ENCODE measurements at regions not wholly inside any gene's neighbourhood (a gene's known extent, or its start where the extent isn't known, plus 50 kb on each side); places are given as distances from the start of the nearest gene placed in this dataset.
A peak's percentile ranks its signal among the peaks of the same experiment; 100 is the strongest.

DNA sequence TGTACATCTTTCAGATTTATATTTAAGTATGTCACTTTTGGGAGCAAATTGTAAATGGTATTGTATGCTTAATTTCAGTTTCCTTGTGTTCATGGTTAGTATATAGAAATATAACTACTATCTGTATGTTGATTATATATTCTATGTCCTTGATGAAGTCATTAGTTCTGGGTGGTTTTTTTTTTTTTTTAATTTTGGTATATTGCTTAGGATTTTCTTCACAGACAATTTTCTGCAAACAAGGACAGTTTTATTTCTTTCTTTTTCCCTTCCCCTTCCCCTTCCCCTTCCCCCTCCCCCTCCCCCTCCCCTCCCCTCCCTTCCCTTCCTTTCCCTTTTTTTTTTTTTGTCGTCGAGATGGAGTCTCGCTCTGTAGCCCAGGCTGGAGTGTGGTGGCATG is 430.0 kb downstream of the TYW1 start:
- no peak overlapping the region for H3K9ac ChIP-seq (ENCODE audit: low read length)
- no peak overlapping the region for H2AK5ac ChIP-seq (ENCODE audit: low read length)
- WGBS (ENCODE audit: extremely low coverage, insufficient coverage, low lambda C conversion rate) = no CpG with 5 or more reads among the region's 3 CpGs
- no peak overlapping the region for H3K4ac ChIP-seq (ENCODE audit: low read depth, low read length)
- no peak overlapping the region for H2BK5ac ChIP-seq (ENCODE audit: low read length)
- H3K4me3 ChIP-seq (ENCODE audit: low read length) = no peak overlapping the region
- H2BK15ac ChIP-seq (replicated peaks; ENCODE audit: low read depth) = no peak overlapping the region
- no peak overlapping the region for H4K5ac ChIP-seq (ENCODE audit: low read length)
- H3K27ac ChIP-seq (ENCODE audit: low read depth, low read length) = no peak overlapping the region
- H3K4me1 ChIP-seq (ENCODE audit: control insufficient read depth, low read depth, low read length) = no peaks in the 10 kb centered on the region
- no peak overlapping the region for H4K8ac ChIP-seq (ENCODE audit: low read depth, low read length)
- H3K79me2 ChIP-seq (ENCODE audit: control insufficient read depth, insufficient read depth, low read length) = no peaks in the 10 kb centered on the region
- H3K4me2 ChIP-seq (ENCODE audit: low read length) = no peak overlapping the region
- H3K27me3 ChIP-seq (ENCODE audit: insufficient read depth, low read length, poor library complexity) = no peaks in the 10 kb centered on the region
- no peaks in the 10 kb centered on the region for H3K36me3 ChIP-seq (ENCODE audit: control insufficient read depth, insufficient read depth, low read length)
- DNase-seq = no peak
- no peak overlapping the region for H3K56ac ChIP-seq (ENCODE audit: low read length)
- H3K79me1 ChIP-seq (ENCODE audit: low read length) = no peaks in the 10 kb centered on the region
- no peak overlapping the region for H3K23ac ChIP-seq (ENCODE audit: low read length)
- H2BK120ac ChIP-seq (ENCODE audit: low read depth, low read length) = no peak overlapping the region
- no peak overlapping the region for H3K18ac ChIP-seq (ENCODE audit: low read length)

DNA sequence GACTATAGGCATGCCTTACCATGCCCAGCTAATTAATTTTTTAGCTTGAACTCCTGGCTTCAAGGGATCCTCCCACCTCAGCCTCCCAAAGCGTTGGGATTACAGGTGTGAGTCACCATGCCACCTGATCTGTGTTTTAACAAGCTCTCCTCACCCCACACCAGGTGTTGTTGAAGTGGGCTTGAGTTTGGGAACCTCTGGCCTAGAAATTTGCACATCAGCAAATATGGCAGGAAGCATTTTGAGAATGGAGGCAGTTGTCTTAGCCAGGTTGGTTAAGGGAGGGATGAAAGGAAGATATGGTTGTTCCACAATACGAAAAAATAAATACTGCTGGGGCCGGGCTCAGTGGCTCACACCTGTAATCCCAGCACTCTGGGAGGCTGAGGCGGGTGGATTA is 433.1 kb downstream of the TYW1 start:
- Histone ChIP-seq H3K23ac (ENCODE audit: low read length) (no peak overlapping the region), H2BK120ac (ENCODE audit: low read depth, low read length) (no peak overlapping the region), H3K79me1 (ENCODE audit: low read length) (no peaks in the 10 kb centered on the region), H3K27ac (ENCODE audit: low read depth, low read length) (no peak overlapping the region), H3K79me2 (ENCODE audit: control insufficient read depth, insufficient read depth, low read length) (no peaks in the 10 kb centered on the region), H3K27me3 (ENCODE audit: insufficient read depth, low read length, poor library complexity) (no peaks in the 10 kb centered on the region), H3K56ac (ENCODE audit: low read length) (no peak overlapping the region), H3K9ac (ENCODE audit: low read length) (no peak overlapping the region), H3K4me2 (ENCODE audit: low read length) (no peak overlapping the region), H3K18ac (ENCODE audit: low read length) (no peak overlapping the region), H4K5ac (ENCODE audit: low read length) (no peak overlapping the region), H2BK15ac (replicated peaks; ENCODE audit: low read depth) (no peak overlapping the region), H3K4me3 (ENCODE audit: low read length) (no peak overlapping the region), H3K4ac (ENCODE audit: low read depth, low read length) (no peak overlapping the region), H3K4me1 (ENCODE audit: control insufficient read depth, low read depth, low read length) (no peaks in the 10 kb centered on the region), H2BK5ac (ENCODE audit: low read length) (no peak overlapping the region), H4K8ac (ENCODE audit: low read depth, low read length) (no peak overlapping the region), H3K36me3 (ENCODE audit: control insufficient read depth, insufficient read depth, low read length) (no peaks in the 10 kb centered on the region), H2AK5ac (ENCODE audit: low read length) (no peak overlapping the region)
- DNase-seq = no peak
- WGBS (ENCODE audit: extremely low coverage, insufficient coverage, low lambda C conversion rate) = no CpG with 5 or more reads among the region's 4 CpGs

DNA sequence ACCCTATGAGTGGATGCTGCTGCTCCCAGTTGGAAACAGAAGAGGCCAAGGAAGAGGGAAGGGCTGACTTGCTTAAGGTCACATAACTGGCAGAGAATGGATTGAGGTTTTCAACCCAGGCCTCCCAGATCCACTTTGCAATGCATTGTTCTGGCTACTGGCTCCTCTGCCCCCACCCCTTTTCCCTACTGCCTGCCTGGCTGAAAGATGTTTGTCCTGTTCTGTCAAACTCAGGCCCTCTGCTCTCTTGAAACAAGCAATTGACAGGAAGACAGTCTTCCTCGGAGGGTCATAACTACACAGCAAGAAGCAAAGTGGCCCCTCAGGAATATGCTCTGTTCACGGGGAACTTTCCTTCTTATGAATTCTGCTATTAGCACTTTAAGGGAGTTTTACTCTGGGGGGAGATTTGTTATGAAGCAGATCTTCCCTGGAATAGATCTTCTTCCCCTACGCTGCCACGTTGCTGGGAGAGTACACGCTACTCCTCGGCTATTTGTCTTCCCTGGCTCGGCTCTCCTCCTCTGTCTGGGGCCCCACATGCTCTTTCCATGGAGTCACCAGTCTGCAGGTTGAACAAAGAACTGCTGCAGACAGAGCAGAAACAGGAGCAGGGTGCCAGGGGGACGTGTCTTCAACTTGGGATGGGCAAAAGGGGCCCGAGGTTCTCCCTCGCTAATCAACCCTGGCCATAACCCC is 436.1 kb downstream of the TYW1 start:
- Histone ChIP-seq H3K27me3 (ENCODE audit: insufficient read depth, low read length, poor library complexity) (no peaks in the 10 kb centered on the region), H3K23ac (ENCODE audit: low read length) (no peak overlapping the region), H2BK15ac (replicated peaks; ENCODE audit: low read depth) (no peak overlapping the region), H3K27ac (ENCODE audit: low read depth, low read length) (no peak overlapping the region), H4K8ac (ENCODE audit: low read depth, low read length) (no peak overlapping the region), H3K56ac (ENCODE audit: low read length) (no peak overlapping the region), H2AK5ac (ENCODE audit: low read length) (no peak overlapping the region), H4K5ac (ENCODE audit: low read length) (no peak overlapping the region), H3K79me1 (ENCODE audit: low read length) (no peaks in the 10 kb centered on the region), H2BK120ac (ENCODE audit: low read depth, low read length) (no peak overlapping the region), H3K4me3 (ENCODE audit: low read length) (no peak overlapping the region), H2BK5ac (ENCODE audit: low read length) (no peak overlapping the region), H3K9ac (ENCODE audit: low read length) (no peak overlapping the region), H3K79me2 (ENCODE audit: control insufficient read depth, insufficient read depth, low read length) (no peaks in the 10 kb centered on the region), H3K4me1 (ENCODE audit: control insufficient read depth, low read depth, low read length) (no peaks in the 10 kb centered on the region), H3K4ac (ENCODE audit: low read depth, low read length) (no peak overlapping the region), H3K4me2 (ENCODE audit: low read length) (no peak overlapping the region), H3K18ac (ENCODE audit: low read length) (no peak overlapping the region), H3K36me3 (ENCODE audit: control insufficient read depth, insufficient read depth, low read length) (no peaks in the 10 kb centered on the region)
- DNase-seq = no peak
- WGBS (ENCODE audit: extremely low coverage, insufficient coverage, low lambda C conversion rate) = no CpG with 5 or more reads among the region's 10 CpGs

DNA sequence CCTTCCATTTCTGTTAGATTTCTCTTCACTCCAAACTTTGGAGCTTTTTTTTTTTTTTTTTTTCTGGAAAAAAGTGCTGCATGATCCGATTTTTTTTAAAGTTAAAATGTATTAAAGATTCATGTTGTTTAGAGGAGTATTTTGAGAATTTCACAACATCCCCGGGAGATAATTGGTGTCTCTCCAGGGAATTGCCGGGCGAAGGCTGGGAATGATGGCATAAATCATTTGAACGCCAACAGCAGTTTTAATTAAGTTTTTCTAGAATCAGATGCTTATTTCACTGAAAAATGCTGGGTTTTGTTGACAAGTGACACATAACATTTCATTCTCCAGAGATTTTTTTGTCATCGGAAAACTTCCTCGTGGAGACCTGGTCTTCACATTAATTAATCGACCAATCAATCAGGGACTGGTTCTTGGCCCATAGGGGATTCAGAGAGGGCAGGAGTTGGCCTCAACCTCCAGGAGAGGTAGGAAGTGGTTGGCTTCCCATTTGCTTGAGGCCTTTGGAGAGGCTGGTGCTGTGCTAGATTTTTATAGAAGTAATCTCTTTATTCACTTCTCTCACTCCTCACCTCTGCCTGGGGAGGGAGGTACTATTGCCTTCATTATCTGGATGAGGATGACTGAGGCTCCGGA is 439.4 kb downstream of the TYW1 start:
- Histone ChIP-seq H3K4me3 (ENCODE audit: low read length) (no peak overlapping the region), H3K79me1 (ENCODE audit: low read length) (no peaks in the 10 kb centered on the region), H3K23ac (ENCODE audit: low read length) (no peak overlapping the region), H2BK120ac (ENCODE audit: low read depth, low read length) (no peak overlapping the region), H3K4me1 (ENCODE audit: control insufficient read depth, low read depth, low read length) (peaks cover 7% of the 10 kb centered on the region), H4K5ac (ENCODE audit: low read length) (no peak overlapping the region), H3K56ac (ENCODE audit: low read length) (no peak overlapping the region), H3K18ac (ENCODE audit: low read length) (no peak overlapping the region), H3K27ac (ENCODE audit: low read depth, low read length) (no peak overlapping the region), H2AK5ac (ENCODE audit: low read length) (no peak overlapping the region), H3K36me3 (ENCODE audit: control insufficient read depth, insufficient read depth, low read length) (no peaks in the 10 kb centered on the region), H2BK5ac (ENCODE audit: low read length) (no peak overlapping the region), H2BK15ac (replicated peaks; ENCODE audit: low read depth) (no peak overlapping the region), H3K79me2 (ENCODE audit: control insufficient read depth, insufficient read depth, low read length) (no peaks in the 10 kb centered on the region), H4K8ac (ENCODE audit: low read depth, low read length) (no peak overlapping the region), H3K4ac (ENCODE audit: low read depth, low read length) (no peak overlapping the region), H3K9ac (ENCODE audit: low read length) (no peak overlapping the region), H3K4me2 (ENCODE audit: low read length) (no peak overlapping the region), H3K27me3 (ENCODE audit: insufficient read depth, low read length, poor library complexity) (no peaks in the 10 kb centered on the region)
- no CpG with 5 or more reads among the region's 9 CpGs for WGBS (ENCODE audit: extremely low coverage, insufficient coverage, low lambda C conversion rate)
- DNase-seq = no peak

DNA sequence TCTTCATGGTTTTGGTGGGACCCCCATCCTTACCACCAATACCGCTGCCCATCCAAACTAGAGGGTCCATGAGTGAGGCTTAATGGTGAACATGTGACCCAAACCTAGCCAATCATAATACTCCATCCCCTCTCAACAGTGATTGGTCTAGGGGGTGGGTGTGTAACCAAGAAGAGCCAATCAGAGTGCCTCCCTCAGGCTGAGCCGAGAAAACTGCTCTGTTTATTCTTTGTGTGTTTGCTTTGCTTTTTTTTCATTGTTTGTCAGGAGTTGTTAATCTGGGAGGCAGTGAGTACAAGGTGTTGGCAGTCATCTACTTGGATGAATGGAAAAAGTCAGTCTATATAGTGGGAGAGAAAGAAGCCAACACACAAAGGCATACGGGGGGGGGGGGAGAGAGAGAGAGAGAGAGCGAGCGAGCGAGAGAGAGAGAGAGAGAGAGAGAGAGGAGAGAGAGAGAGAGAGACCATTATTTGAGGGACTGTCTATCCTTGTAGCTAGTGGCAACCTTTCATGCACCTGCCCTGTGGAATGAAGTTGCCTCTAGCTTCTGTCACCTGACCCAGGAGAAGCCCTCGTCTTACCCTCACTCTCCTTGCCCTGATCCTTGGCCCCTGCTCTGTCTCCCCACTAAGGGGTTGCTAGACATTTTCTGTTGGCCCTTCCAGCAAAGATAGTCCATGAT is 441.7 kb downstream of the TYW1 start:
- H3K4me1 ChIP-seq (ENCODE audit: control insufficient read depth, low read depth, low read length) = peaks cover 7% of the 10 kb centered on the region
- peak; percentile 42 for DNase-seq
- no peak overlapping the region for H3K4ac ChIP-seq (ENCODE audit: low read depth, low read length)
- H3K23ac ChIP-seq (ENCODE audit: low read length) = no peak overlapping the region
- H2BK120ac ChIP-seq (ENCODE audit: low read depth, low read length) = no peak overlapping the region
- no peak overlapping the region for H2BK5ac ChIP-seq (ENCODE audit: low read length)
- H3K27me3 ChIP-seq (ENCODE audit: insufficient read depth, low read length, poor library complexity) = no peaks in the 10 kb centered on the region
- H3K56ac ChIP-seq (ENCODE audit: low read length) = no peak overlapping the region
- H4K5ac ChIP-seq (ENCODE audit: low read length) = no peak overlapping the region
- H3K79me1 ChIP-seq (ENCODE audit: low read length) = no peaks in the 10 kb centered on the region
- no peak overlapping the region for H3K9ac ChIP-seq (ENCODE audit: low read length)
- no peaks in the 10 kb centered on the region for H3K79me2 ChIP-seq (ENCODE audit: control insufficient read depth, insufficient read depth, low read length)
- no peak overlapping the region for H2AK5ac ChIP-seq (ENCODE audit: low read length)
- no peaks in the 10 kb centered on the region for H3K36me3 ChIP-seq (ENCODE audit: control insufficient read depth, insufficient read depth, low read length)
- WGBS (ENCODE audit: extremely low coverage, insufficient coverage, low lambda C conversion rate) = no CpG with 5 or more reads among the region's 7 CpGs
- no peak overlapping the region for H3K18ac ChIP-seq (ENCODE audit: low read length)
- no peak overlapping the region for H3K4me3 ChIP-seq (ENCODE audit: low read length)
- H3K4me2 ChIP-seq (ENCODE audit: low read length) = no peak overlapping the region
- peak overlapping the region; percentile 78 for H3K27ac ChIP-seq (ENCODE audit: low read depth, low read length)
- H2BK15ac ChIP-seq (replicated peaks; ENCODE audit: low read depth) = no peak overlapping the region
- H4K8ac ChIP-seq (ENCODE audit: low read depth, low read length) = no peak overlapping the region
